HEK293 (cell line): ENCODE measurements at regions not wholly inside any gene's neighbourhood (a gene's known extent, or its start where the extent isn't known, plus 50 kb on each side); places are given as distances from the start of the nearest gene placed in this dataset.

ENCODE experiments used
- CTCF ChIA-PET: fragments of 350-600 bp; formaldehyde crosslinking; extraction: SDS; loops from one replicate; lab custom pipeline; 2021; ENCODE audit warnings: antibody characterized with exemption; lab: Yijun Ruan, JAX
- POLR2A ChIA-PET: fragments of 300-600 bp; formaldehyde crosslinking; extraction: SDS; loops from one replicate; lab custom pipeline; 2020; ENCODE audit warnings: antibody characterized with exemption, inconsistent platforms; lab: Yijun Ruan, JAX
- H3K27ac ChIP-seq: fragments of 200-500 bp; sonication (Bioruptor generic); 2 replicates; pipeline ENCODE4 v1.5.1; 2014; ENCODE audit warnings: low read depth, low read length, control low read depth, inconsistent platforms; ENCODE audit errors: extremely low read depth
- H3K36me3 ChIP-seq, 2 experiments: fragments of 200-500 bp in 1 of 2; sonication (Bioruptor generic) in 1 of 2; 1 replicate in 1 of 2; 2 replicates in 1 of 2; pipeline ENCODE4 v1.5.1; 2014 to 2017; ENCODE audit warnings: inconsistent platforms in 2 of 2, low read length in 2 of 2; ENCODE audit not compliant: control insufficient read depth in 2 of 2, insufficient read depth in 1 of 2
- H3K4me1 ChIP-seq: fragments of 200-500 bp; sonication (Bioruptor generic); 2 replicates; pipeline ENCODE4 v1.5.1; 2014; ENCODE audit warnings: mild to moderate bottlenecking, low read length, inconsistent platforms; ENCODE audit not compliant: control insufficient read depth, insufficient read depth
- H3K4me3 ChIP-seq: 2 replicates; pipeline ENCODE4 v1.5.1; 2011; ENCODE audit warnings: low read depth, mild to moderate bottlenecking, control low read depth, low read length, moderate library complexity
- H3K9me3 ChIP-seq: fragments of 200-500 bp; sonication (Bioruptor generic); 2 replicates; pipeline ENCODE4 v1.5.1; 2014; ENCODE audit warnings: low read depth, low read length, inconsistent platforms; ENCODE audit not compliant: control insufficient read depth, insufficient read depth
- BCL11B ChIP-seq: fragments of 450-650 bp; formaldehyde crosslinking; IDR thresholded peaks from 2 replicates; pipeline ENCODE4 v1.5.1; 2016; ENCODE audit warnings: low read depth, missing biosample characterization, missing genetic modification characterization
- GLIS1 ChIP-seq: fragments of 450-650 bp; formaldehyde crosslinking; IDR thresholded peaks from 2 replicates; pipeline ENCODE4 v1.5.1; 2016; ENCODE audit warnings: missing biosample characterization, missing genetic modification characterization
- HOXC10 ChIP-seq: sonication (generic); formaldehyde crosslinking; IDR thresholded peaks from 2 replicates; pipeline ENCODE4 v1.8.1; 2023; ENCODE audit warnings: mild to moderate bottlenecking, missing genetic modification reagents
- IKZF3 ChIP-seq: fragments of 450-650 bp; IDR thresholded peaks from 2 replicates; pipeline ENCODE4 v1.5.0; 2018; ENCODE audit warnings: missing biosample characterization, mild to moderate bottlenecking, missing genetic modification characterization, moderate library complexity
- RBAK ChIP-seq: fragments of 450-650 bp; formaldehyde crosslinking; IDR thresholded peaks from 2 replicates; pipeline ENCODE4 v1.5.1; 2016; ENCODE audit warnings: missing biosample characterization, missing genetic modification characterization
- ZBTB1 ChIP-seq: fragments of 450-650 bp; formaldehyde crosslinking; IDR thresholded peaks from 2 replicates; pipeline ENCODE4 v1.5.1; 2016; ENCODE audit warnings: missing biosample characterization, missing genetic modification characterization
- ZBTB21 ChIP-seq: fragments of 450-650 bp; formaldehyde crosslinking; IDR thresholded peaks from 2 replicates; pipeline ENCODE4 v1.5.1; 2017; ENCODE audit warnings: missing biosample characterization, missing genetic modification characterization
- ZBTB48 ChIP-seq: fragments of 450-650 bp; formaldehyde crosslinking; IDR thresholded peaks from 2 replicates; pipeline ENCODE4 v1.5.1; 2016; ENCODE audit warnings: missing biosample characterization, missing genetic modification characterization
- ZBTB7A ChIP-seq: fragments of 450-650 bp; formaldehyde crosslinking; IDR thresholded peaks from 2 replicates; pipeline ENCODE4 v1.5.1; 2016; ENCODE audit warnings: low read depth, missing biosample characterization, missing genetic modification characterization
- ZFP37 ChIP-seq: fragments of 450-650 bp; formaldehyde crosslinking; IDR thresholded peaks from 2 replicates; pipeline ENCODE4 v1.5.1; 2016; ENCODE audit warnings: missing biosample characterization, missing genetic modification characterization
- ZNF10 ChIP-seq: fragments of 450-650 bp; formaldehyde crosslinking; IDR thresholded peaks from 2 replicates; pipeline ENCODE4 v1.5.1; 2017; ENCODE audit warnings: missing biosample characterization, missing genetic modification characterization
- ZNF211 ChIP-seq: fragments of 450-650 bp; formaldehyde crosslinking; IDR thresholded peaks from 2 replicates; pipeline ENCODE4 v1.5.1; 2016; ENCODE audit warnings: low read depth, missing biosample characterization, missing genetic modification characterization
- ZNF350 ChIP-seq: fragments of 450-650 bp; formaldehyde crosslinking; IDR thresholded peaks from 2 replicates; pipeline ENCODE4 v1.5.0; 2017; ENCODE audit warnings: missing biosample characterization, mild to moderate bottlenecking, missing genetic modification characterization
- ZNF354C ChIP-seq: fragments of 450-650 bp; formaldehyde crosslinking; IDR thresholded peaks from 2 replicates; pipeline ENCODE4 v1.5.1; 2016; ENCODE audit warnings: missing biosample characterization, missing genetic modification characterization, low read depth, borderline replicate concordance
- ZNF514 ChIP-seq: fragments of 450-650 bp; formaldehyde crosslinking; IDR thresholded peaks from 2 replicates; pipeline ENCODE4 v1.5.1; 2016; ENCODE audit warnings: missing biosample characterization, missing genetic modification characterization
- ZNF555 ChIP-seq: fragments of 450-650 bp; formaldehyde crosslinking; conservative IDR thresholded peaks from 2 replicates; pipeline ENCODE4 v1.5.1; 2017; ENCODE audit warnings: missing biosample characterization, mild to moderate bottlenecking, missing genetic modification characterization, inconsistent platforms
- ZNF596 ChIP-seq: fragments of 450-650 bp; IDR thresholded peaks from 2 replicates; pipeline ENCODE4 v1.5.0; 2018; ENCODE audit warnings: missing biosample characterization, mild to moderate bottlenecking, missing genetic modification characterization, moderate library complexity
- ZNF629 ChIP-seq: fragments of 450-650 bp; formaldehyde crosslinking; IDR thresholded peaks from 2 replicates; pipeline ENCODE4 v1.5.1; 2017; ENCODE audit warnings: missing biosample characterization, missing genetic modification characterization
- ZNF677 ChIP-seq: fragments of 450-650 bp; IDR thresholded peaks from 2 replicates; pipeline ENCODE4 v1.5.0; 2018; ENCODE audit warnings: missing biosample characterization, mild to moderate bottlenecking, missing genetic modification characterization, moderate library complexity
- ZNF747 ChIP-seq: fragments of 450-650 bp; formaldehyde crosslinking; IDR thresholded peaks from 2 replicates; pipeline ENCODE4 v1.5.1; 2016; ENCODE audit warnings: missing biosample characterization, missing genetic modification characterization
- ZNF768 ChIP-seq: fragments of 450-650 bp; formaldehyde crosslinking; IDR thresholded peaks from 2 replicates; pipeline ENCODE4 v1.5.1; 2018; ENCODE audit warnings: missing biosample characterization, mild to moderate bottlenecking, missing genetic modification characterization
- TF ChIP-seq, protein P1 (sequence below): fragments of 450-650 bp; formaldehyde crosslinking; IDR thresholded peaks from 2 replicates; pipeline ENCODE4 v1.5.1; 2016; ENCODE audit warnings: missing biosample characterization, missing genetic modification characterization, low read depth

DNA sequence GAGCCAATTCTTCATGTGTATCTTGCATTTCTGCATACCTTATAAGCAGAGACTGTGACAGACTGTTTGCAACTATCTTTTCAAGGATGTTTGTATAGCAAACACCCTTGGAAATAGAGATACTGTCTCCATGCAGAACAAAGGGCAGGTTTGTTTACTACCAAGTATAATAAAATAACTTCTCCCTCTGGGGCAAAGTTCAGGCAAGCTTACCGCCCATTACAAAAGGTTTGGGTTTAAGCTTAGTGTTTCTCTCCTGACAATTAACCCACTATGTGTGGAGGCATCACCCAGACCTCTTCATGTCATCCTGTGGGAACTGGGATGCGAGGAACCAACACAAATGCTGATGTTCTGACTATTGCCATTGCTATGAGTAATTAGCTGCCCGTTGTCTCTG is 479.1 kb upstream of the ZMIZ1 start (continued):
- no peak for TF ChIP-seq GLIS1 (tag by site-specific recombination)
- no peak for TF ChIP-seq ZNF354C (tag by site-specific recombination)

DNA sequence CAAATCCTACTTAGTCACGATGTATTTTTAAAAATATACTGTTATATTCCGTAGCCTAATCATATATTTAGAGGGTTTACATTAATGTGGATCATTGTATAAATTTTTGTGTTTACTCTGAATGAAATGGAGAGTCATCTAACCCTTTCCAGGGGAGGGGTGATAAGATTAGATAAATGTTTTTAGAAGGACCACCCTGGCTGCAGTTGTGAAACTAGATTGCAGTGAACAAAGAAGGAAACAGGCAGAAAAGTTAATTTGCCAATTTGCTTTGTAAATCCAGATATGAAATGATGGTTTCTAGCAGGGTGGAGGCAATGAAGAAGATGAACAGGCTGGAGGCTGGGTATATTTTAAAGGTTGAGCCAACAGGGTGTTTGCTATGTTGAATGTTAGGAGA is 477.7 kb upstream of the ZMIZ1 start:
- Histone ChIP-seq H3K27ac (no peak overlapping the region), H3K4me1 (no peaks in the 10 kb centered on the region), H3K4me3 (no peak overlapping the region), H3K9me3 (no peaks in the 10 kb centered on the region), H3K36me3 (no peaks in the 10 kb centered on the region)
- CTCF ChIA-PET = no interaction called here
- POLR2A ChIA-PET = no interaction called here
- TF ChIP-seq, protein P1, sequence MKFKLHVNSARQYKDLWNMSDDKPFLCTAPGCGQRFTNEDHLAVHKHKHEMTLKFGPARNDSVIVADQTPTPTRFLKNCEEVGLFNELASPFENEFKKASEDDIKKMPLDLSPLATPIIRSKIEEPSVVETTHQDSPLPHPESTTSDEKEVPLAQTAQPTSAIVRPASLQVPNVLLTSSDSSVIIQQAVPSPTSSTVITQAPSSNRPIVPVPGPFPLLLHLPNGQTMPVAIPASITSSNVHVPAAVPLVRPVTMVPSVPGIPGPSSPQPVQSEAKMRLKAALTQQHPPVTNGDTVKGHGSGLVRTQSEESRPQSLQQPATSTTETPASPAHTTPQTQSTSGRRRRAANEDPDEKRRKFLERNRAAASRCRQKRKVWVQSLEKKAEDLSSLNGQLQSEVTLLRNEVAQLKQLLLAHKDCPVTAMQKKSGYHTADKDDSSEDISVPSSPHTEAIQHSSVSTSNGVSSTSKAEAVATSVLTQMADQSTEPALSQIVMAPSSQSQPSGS (tag by site-specific recombination) = no peak
- TF ChIP-seq ZNF350 (tag by site-specific recombination) = no peak
- TF ChIP-seq ZNF10 (tag by site-specific recombination) = no peak
- TF ChIP-seq RBAK (tag by site-specific recombination) = no peak
- TF ChIP-seq ZBTB1 (tag by site-specific recombination) = no peak
- no peak for TF ChIP-seq ZBTB48 (tag by site-specific recombination)
- no peak for TF ChIP-seq ZFP37 (tag by site-specific recombination)
- no peak for TF ChIP-seq ZNF596 (tag by site-specific recombination)
- no peak for TF ChIP-seq ZBTB7A (tag by site-specific recombination)
- TF ChIP-seq ZNF677 = no peak
- no peak for TF ChIP-seq ZBTB21
- TF ChIP-seq ZNF211 = no peak

DNA sequence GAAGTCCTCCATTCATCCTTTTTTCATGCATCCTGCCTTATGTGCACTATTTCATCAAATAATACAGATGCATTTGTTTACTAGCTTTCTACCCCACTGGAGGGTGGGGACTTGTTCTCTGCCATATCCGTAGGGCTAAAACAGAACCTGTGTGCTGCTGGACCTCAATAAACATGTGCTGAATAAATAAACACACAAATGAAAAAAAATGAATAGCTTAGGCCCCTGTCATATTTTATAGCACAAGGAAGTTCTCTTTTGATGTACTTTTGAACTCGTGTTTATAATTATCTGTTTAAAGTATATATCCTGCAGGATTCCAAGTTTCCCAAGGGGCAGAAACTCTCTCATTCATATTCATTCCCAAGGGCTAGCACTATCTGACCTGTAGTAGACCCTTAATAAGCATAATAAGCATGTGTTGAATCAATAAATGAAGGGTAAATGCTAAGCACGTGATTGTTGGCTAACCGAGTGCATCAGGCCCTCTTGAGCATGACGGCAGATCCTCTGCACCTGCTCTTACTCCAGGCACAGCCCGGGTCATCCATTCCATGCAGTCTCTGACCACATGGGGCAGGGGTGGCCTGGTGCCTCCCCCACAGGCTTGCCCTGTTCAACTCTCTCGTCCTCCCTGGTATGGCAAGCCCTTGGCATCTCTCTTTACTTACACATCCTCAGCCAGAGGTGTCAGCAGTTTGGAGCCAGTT is 474.1 kb upstream of the ZMIZ1 start:
- CTCF ChIA-PET = interaction anchor here (0.7 kb wide), 2 partner anchors 145 to 279 kb away, joined by 3 to 5 read pairs; no protein-coding TSS in a partner anchor
- H3K27ac ChIP-seq = no peak overlapping the region
- H3K4me3 ChIP-seq = no peak overlapping the region
- no peaks in the 10 kb centered on the region for H3K9me3 ChIP-seq
- TF ChIP-seq ZNF514 (tag by site-specific recombination) (no peak), ZNF629 (tag by site-specific recombination) (no peak), BCL11B (tag by site-specific recombination) (no peak), HOXC10 (CRISPR knock-in tag) (no peak), ZBTB7A (tag by site-specific recombination) (no peak), ZNF768 (tag by site-specific recombination) (no peak)
- TF ChIP-seq, all 188 proteins: peak for 0
- POLR2A ChIA-PET = no interaction called here
- Histone ChIP-seq H3K4me1 (no peaks in the 10 kb centered on the region), H3K36me3 (no peaks in the 10 kb centered on the region)

DNA sequence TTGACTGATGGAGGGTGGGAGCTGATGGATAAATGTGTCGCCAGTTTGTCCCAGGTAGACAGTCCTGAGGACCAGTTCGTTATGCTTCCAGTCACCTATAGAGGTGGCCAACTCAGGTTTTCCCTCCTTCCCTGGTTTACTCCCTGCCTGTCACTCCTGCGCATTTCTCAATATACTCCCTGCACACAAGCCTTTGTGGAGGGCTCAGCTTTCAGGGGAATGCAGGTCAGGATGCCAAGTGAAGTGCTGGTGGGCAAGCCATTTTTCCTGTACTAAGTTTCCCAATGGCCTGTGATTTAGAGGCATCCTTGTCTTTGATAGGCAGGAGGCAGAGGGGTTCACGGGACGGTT is 473.5 kb upstream of the ZMIZ1 start:
- CTCF ChIA-PET = interaction anchor here (0.6 kb wide), 1 partner anchor 546 kb away, joined by 3 read pairs; no protein-coding TSS in a partner anchor
- Histone ChIP-seq H3K4me1 (no peaks in the 10 kb centered on the region), H3K27ac (no peak overlapping the region), H3K9me3 (no peaks in the 10 kb centered on the region), H3K36me3 (no peaks in the 10 kb centered on the region), H3K4me3 (no peak overlapping the region)
- no peak for TF ChIP-seq ZNF768 (tag by site-specific recombination)
- no peak for TF ChIP-seq ZNF747 (tag by site-specific recombination)
- no peak for TF ChIP-seq IKZF3 (tag by site-specific recombination)
- no peak for TF ChIP-seq ZNF555
- POLR2A ChIA-PET = no interaction called here
